CD4-positive, alpha-beta T cell (primary cell): ENCODE measurements at regions not wholly inside any gene's neighbourhood (a gene's known extent, or its start where the extent isn't known, plus 50 kb on each side); places are given as distances from the start of the nearest gene placed in this dataset.

Experiments used
- ATAC-seq: fragments of 200-7000 bp; cut with Tn5 transposase; one replicate; pipeline ENCODE4 v1.10.0; 2022; ENCODE audit warnings: mild to moderate bottlenecking; ENCODE audit not compliant: poor library complexity
- CTCF ChIA-PET: fragments of 350-600 bp; sonication (Branson Sonifier 250); formaldehyde crosslinking; loops from one replicate; lab custom pipeline; 2021; ENCODE audit warnings: antibody characterized with exemption, inconsistent platforms; lab: Charles Lee
- POLR2A ChIA-PET: fragments of 350-600 bp; sonication (Branson Sonifier 250); formaldehyde crosslinking; loops from one replicate; lab custom pipeline; 2021; ENCODE audit warnings: antibody characterized with exemption, inconsistent platforms; lab: Charles Lee
- DNase-seq, 14 experiments: peaks; one replicate each; pipeline ENCODE4 v3.0.0-alpha.2; 2013 to 2020; ENCODE audit warnings: mixed read lengths in 2 of 14
- H3K27ac ChIP-seq, 2 donors: one replicate each; pipeline versions ENCODE4 v1.5.1 to v1.7.0; 2013; ENCODE audit warnings: low read length in 2 of 2, low read depth in 1 of 2, mild to moderate bottlenecking in 1 of 2
- H3K27me3 ChIP-seq, 2 experiments: 1 replicate in 1 of 2; 2 replicates in 1 of 2; pipeline versions ENCODE4 v1.6.1 to v1.7.0; 2013; ENCODE audit warnings: low read length in 2 of 2, control low read depth in 1 of 2, mild to moderate bottlenecking in 1 of 2, moderate library complexity in 1 of 2; ENCODE audit not compliant: insufficient read depth in 2 of 2, control insufficient read depth in 1 of 2
- H3K36me3 ChIP-seq: one replicate; pipeline ENCODE4 v1.6.1; 2013; ENCODE audit warnings: low read length, control low read depth; ENCODE audit not compliant: insufficient read depth
- H3K4me1 ChIP-seq: one replicate; pipeline ENCODE4 v1.6.1; 2013; ENCODE audit warnings: low read length, control low read depth; ENCODE audit not compliant: insufficient read depth
- H3K4me3 ChIP-seq: one replicate; pipeline ENCODE4 v1.5.1; 2013; ENCODE audit warnings: mild to moderate bottlenecking, low read length, moderate library complexity
- H3K9me3 ChIP-seq, 2 experiments: 1 replicate in 1 of 2; 2 replicates in 1 of 2; pipeline versions ENCODE4 v1.6.1 to v1.7.0; 2013; ENCODE audit warnings: low read length in 2 of 2, mild to moderate bottlenecking in 2 of 2, control low read depth in 1 of 2, moderate library complexity in 1 of 2; ENCODE audit not compliant: control insufficient read depth in 1 of 2, insufficient read depth in 1 of 2
- H3K27ac Mint-ChIP-seq: one replicate; pipeline ENCODE4 v1.8.0; 2020; ENCODE audit warnings: mixed read lengths
- H3K27me3 Mint-ChIP-seq: one replicate; pipeline ENCODE4 v1.8.0; 2021; ENCODE audit warnings: mixed read lengths
- H3K36me3 Mint-ChIP-seq: one replicate; pipeline ENCODE4 v1.8.0; 2021; ENCODE audit warnings: low read depth, mixed read lengths
- H3K4me1 Mint-ChIP-seq: one replicate; pipeline ENCODE4 v1.8.0; 2021; ENCODE audit warnings: low read depth, mixed read lengths
- H3K4me3 Mint-ChIP-seq: one replicate; pipeline ENCODE4 v1.8.0; 2020; ENCODE audit warnings: mild to moderate bottlenecking, mixed read lengths
- H3K9me3 Mint-ChIP-seq: one replicate; pipeline ENCODE4 v1.8.0; 2020; ENCODE audit warnings: mixed read lengths
- intact Hi-C, 2 experiments: fragments of 100-400 bp; cut with DNase I in 1 of 2; cut with micrococcal nuclease in 1 of 2; formaldehyde crosslinking; loops; one replicate each; pipeline versions ENCODE4 v1.15.1 to v1.9.0; 2023 to 2025; cut with DNase I, micrococcal nuclease
- TF ChIP-seq, protein P1 (sequence below): fragments of 200-600 bp; IDR thresholded peaks from one replicate; pipeline ENCODE4 v1.8.0; 2022; ENCODE audit warnings: antibody characterized with exemption, mild to moderate bottlenecking

DNA sequence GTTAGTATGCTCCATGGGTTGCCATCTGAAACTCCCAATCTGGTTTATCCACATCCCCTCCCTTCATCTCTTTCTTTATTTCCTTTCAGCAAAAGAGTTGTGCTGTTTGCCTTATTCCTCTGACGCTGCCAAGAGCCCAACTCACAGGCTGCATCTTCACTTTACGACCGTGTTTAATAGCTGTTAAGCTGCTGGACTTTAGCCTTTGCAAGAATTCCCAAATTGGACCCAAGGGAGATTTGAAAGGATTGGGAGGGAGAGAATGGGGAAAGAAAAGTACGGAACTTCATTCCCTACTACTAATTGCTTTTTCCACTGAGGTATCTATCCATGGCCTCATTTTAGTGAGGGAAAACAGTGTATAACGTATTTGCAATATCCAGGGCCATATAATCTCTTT is 263.4 kb upstream of the MEIS1 start:
- Histone ChIP-seq H3K36me3 (no peaks in the 10 kb centered on the region), H3K4me1 (no peaks in the 10 kb centered on the region), H3K4me3 (no peak overlapping the region), H3K27ac (no peak overlapping the region), H3K27me3 (no peaks in the 10 kb centered on the region), H3K9me3 (peaks cover 0 to 5% of the 10 kb centered on the region in 2 experiments)
- TF ChIP-seq, protein P1, sequence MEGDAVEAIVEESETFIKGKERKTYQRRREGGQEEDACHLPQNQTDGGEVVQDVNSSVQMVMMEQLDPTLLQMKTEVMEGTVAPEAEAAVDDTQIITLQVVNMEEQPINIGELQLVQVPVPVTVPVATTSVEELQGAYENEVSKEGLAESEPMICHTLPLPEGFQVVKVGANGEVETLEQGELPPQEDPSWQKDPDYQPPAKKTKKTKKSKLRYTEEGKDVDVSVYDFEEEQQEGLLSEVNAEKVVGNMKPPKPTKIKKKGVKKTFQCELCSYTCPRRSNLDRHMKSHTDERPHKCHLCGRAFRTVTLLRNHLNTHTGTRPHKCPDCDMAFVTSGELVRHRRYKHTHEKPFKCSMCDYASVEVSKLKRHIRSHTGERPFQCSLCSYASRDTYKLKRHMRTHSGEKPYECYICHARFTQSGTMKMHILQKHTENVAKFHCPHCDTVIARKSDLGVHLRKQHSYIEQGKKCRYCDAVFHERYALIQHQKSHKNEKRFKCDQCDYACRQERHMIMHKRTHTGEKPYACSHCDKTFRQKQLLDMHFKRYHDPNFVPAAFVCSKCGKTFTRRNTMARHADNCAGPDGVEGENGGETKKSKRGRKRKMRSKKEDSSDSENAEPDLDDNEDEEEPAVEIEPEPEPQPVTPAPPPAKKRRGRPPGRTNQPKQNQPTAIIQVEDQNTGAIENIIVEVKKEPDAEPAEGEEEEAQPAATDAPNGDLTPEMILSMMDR: no peak
- no peak for DNase-seq
- Mint-ChIP-seq H3K36me3 (no peaks in the 10 kb centered on the region), H3K4me3 (no peak overlapping the region), H3K4me1 (no peaks in the 10 kb centered on the region), H3K27me3 (no peaks in the 10 kb centered on the region), H3K9me3 (peaks cover 7% of the 10 kb centered on the region), H3K27ac (no peak overlapping the region)
- intact Hi-C loops: no loop called here
- CTCF ChIA-PET: no interaction called here
- POLR2A ChIA-PET: no interaction called here
- no peak for ATAC-seq

DNA sequence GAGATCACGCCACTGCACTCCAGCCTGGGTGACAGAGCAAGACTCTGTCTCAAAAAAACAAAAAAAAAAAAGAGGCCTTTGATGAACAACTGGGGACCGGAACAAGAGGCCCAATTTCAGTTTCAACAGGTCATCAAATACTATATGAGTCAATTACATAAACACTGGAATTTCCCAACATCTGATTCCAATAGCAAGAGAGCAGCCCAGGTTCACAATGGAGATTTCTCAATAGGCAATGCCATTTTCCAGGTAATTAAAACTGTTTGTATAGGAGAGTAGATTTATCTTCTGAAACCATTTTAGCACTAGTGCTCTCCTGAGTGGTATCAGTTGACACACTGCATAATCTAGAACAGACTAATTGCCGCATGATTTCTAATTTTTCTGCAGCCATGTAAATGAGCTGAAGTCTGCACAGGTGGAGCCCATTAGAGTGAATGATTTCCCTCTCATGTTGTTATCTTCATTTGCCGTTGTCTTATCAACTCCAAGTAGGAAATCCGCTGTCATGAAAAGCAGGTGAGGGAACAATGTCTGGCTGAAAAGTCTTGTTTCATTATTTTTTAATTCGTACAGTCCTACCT is 264.1 kb upstream of the MEIS1 start:
- DNase-seq: no peak
- Histone ChIP-seq H3K4me1 (no peaks in the 10 kb centered on the region), H3K27me3 (no peaks in the 10 kb centered on the region), H3K27ac (no peak overlapping the region), H3K36me3 (no peaks in the 10 kb centered on the region), H3K4me3 (no peak overlapping the region), H3K9me3 (peaks cover 0 to 5% of the 10 kb centered on the region in 2 experiments)
- POLR2A ChIA-PET: no interaction called here
- Mint-ChIP-seq H3K4me3 (no peak overlapping the region), H3K9me3 (peaks cover 7% of the 10 kb centered on the region), H3K36me3 (no peaks in the 10 kb centered on the region), H3K27me3 (no peaks in the 10 kb centered on the region), H3K4me1 (no peaks in the 10 kb centered on the region), H3K27ac (no peak overlapping the region)
- ATAC-seq: no peak
- TF ChIP-seq, protein P1: no peak
- intact Hi-C loops: no loop called here
- CTCF ChIA-PET: no interaction called here

DNA sequence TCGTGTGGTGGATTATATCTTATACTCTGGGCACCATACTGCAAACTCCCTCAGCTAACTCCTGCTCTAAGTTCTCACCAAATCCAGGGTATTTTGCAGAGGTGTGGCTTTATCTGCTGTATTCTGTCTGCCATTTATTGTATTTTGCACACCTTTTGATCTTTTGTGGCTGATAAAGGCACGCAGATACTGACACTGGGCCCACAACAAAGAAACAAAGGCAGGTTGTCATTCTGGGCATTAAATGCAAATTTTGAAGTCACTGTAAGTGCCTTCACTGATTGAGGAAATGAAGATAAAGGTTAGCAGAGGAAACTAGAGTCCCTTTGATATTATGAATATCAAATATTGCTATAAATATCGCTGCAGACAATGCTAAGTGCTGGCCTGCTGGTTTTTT is 265.8 kb upstream of the MEIS1 start:
- Mint-ChIP-seq H3K27ac (no peak overlapping the region), H3K36me3 (no peaks in the 10 kb centered on the region), H3K9me3 (peaks cover 2% of the 10 kb centered on the region), H3K27me3 (no peaks in the 10 kb centered on the region), H3K4me1 (no peaks in the 10 kb centered on the region), H3K4me3 (no peak overlapping the region)
- Histone ChIP-seq H3K36me3 (no peaks in the 10 kb centered on the region), H3K27ac (no peak overlapping the region), H3K4me1 (no peaks in the 10 kb centered on the region), H3K27me3 (no peaks in the 10 kb centered on the region), H3K4me3 (no peak overlapping the region), H3K9me3 (peaks cover 0 to 5% of the 10 kb centered on the region in 2 experiments)
- ATAC-seq: no peak
- intact Hi-C loops: no loop called here
- TF ChIP-seq, protein P1: no peak
- no peak for DNase-seq
- ChIA-PET POLR2A (no interaction called here), CTCF (no interaction called here)
